AG09309 (cell line): ENCODE measurements at regions not wholly inside any gene's neighbourhood (a gene's known extent, or its start where the extent isn't known, plus 50 kb on each side); places are given as distances from the start of the nearest gene placed in this dataset.

Source experiments
- DNase-seq: peaks from one replicate; pipeline ENCODE4 v3.0.0-alpha.2; 2010; ENCODE audit warnings: low read depth
- H3K4me3 ChIP-seq: 2 replicates; pipeline ENCODE4 v1.5.1; 2011; ENCODE audit warnings: mild to moderate bottlenecking, low read depth, low read length, moderate library complexity; ENCODE audit not compliant: control insufficient read depth
- CTCF ChIP-seq: IDR thresholded peaks from 2 replicates; pipeline ENCODE4 v1.5.1; 2011; ENCODE audit warnings: mild to moderate bottlenecking, low read depth, low read length, inconsistent platforms; ENCODE audit not compliant: insufficient read depth, control insufficient read depth; ENCODE audit errors: missing control alignments

GRCh38 chr14:51513933-51514332 is 137.8 kb upstream of the FRMD6 start:
- no peak for DNase-seq
- H3K4me3 ChIP-seq, result no peak overlapping the region
- no peak for TF ChIP-seq CTCF

- no peak for TF ChIP-seq CTCF
- DNase-seq, result no peak
- H3K4me3 ChIP-seq, result no peak overlapping the region
These were observed 136.1 kb upstream of the FRMD6 start for GRCh38 chr14:51515611-51516010.

DNA sequence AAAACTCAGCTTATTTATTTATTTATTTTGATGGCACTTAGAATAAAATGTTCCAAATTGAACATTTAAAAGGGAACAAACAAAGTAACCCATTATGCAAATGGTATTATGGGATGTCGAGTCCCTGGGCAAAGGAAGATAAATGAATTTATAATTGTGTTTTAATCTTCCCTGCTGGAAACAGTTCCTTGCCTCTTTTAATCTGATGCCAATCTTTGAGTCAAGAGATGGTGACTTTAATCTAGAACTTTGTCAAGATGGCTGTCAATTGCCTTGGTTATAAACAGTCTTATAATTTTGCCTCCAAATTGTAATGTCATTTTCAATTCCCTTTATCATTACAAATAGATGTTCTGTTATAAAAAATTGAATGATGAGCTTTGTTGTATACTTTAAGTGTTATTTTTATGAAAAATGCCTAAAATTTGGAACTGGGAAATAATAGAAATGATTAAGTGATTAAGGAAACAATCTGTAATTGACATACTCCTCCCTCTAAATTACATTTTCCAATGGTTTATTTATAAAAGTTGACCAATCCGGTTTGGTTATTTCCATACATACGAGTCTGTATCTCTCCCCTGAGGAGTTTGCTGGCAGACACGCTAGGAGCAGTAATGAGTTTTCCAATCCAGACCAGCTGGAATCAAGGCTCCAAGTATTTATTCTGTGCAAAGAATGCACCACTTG is 134.9 kb upstream of the FRMD6 start:
- no peak overlapping the region for H3K4me3 ChIP-seq
- DNase-seq, result no peak
- no peak for TF ChIP-seq CTCF

DNA sequence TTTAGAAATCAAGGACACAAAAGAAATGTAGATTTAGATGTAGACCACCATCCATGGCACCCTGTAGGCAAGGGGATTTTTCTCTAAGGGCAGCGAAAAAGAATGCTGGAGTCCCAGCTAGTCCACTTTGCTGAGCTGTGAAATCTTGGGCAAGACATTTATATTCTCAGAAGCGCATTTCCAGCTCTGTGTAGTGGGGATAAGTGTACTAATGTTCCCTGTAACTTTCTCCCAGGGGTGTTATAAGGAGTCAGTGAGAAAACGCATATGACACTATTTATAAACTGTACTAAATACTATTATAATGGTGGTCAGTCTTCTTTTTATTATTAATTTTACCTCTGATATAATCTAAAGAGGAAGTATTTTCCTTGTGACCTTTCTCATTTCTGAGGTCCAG is 133.4 kb upstream of the FRMD6 start:
- no peak for DNase-seq
- no peak overlapping the region for H3K4me3 ChIP-seq
- TF ChIP-seq CTCF, result no peak

GRCh38 chr14:51518711-51519110 is 133.0 kb upstream of the FRMD6 start:
- TF ChIP-seq CTCF, result no peak
- no peak overlapping the region for H3K4me3 ChIP-seq
- DNase-seq, result no peak

GRCh38 chr14:51520087-51520486 is 131.6 kb upstream of the FRMD6 start:
- no peak overlapping the region for H3K4me3 ChIP-seq
- DNase-seq, result no peak
- no peak for TF ChIP-seq CTCF

DNA sequence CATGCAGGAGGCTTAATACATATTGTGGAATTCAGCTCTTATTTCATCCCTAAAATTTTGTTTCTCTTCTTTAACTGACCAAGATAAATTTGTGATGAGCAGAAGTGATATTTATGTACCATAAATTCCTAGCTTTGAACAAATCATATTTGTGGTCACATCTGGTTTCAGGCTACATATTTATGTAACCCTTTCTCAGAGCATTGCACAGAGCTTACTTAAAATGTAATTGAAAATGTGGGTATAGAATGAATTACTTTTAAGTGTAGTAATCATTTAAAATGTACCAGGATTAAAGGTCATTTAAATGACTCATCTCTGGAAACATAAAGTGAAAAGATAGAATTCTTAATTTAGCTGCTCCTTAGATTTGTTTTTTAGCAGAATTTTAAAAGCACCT is 129.9 kb upstream of the FRMD6 start:
- peak; percentile 65 for DNase-seq
- no peak for TF ChIP-seq CTCF

More for the DNA sequence above, 129.9 kb upstream of the FRMD6 start:
- H3K4me3 ChIP-seq, result no peak overlapping the region
